Sciatic nerve (tissue), 2 donors: ENCODE measurements at regions not wholly inside any gene's neighbourhood (a gene's known extent, or its start where the extent isn't known, plus 50 kb on each side); places are given as distances from the start of the nearest gene placed in this dataset.

Experiments
- ATAC-seq: fragments of 200-7000 bp; cut with Tn5 transposase; one replicate; pipeline ENCODE4 v1.9.1; 2020; ENCODE audit warnings: mild to moderate bottlenecking, moderate library complexity
- DNase-seq: peaks from one replicate; pipeline ENCODE4 v3.0.0-alpha.2; 2020; ENCODE audit warnings: low spot score
- intact Hi-C: fragments of 100-400 bp; cut with DNase I; formaldehyde crosslinking; loops from one replicate; pipeline ENCODE4 v1.14.2; 2022
- donor health status: DM: no; HTN: no; CAD: no.
- donor health status: DM: no; HTN: no; CAD: no.

DNA sequence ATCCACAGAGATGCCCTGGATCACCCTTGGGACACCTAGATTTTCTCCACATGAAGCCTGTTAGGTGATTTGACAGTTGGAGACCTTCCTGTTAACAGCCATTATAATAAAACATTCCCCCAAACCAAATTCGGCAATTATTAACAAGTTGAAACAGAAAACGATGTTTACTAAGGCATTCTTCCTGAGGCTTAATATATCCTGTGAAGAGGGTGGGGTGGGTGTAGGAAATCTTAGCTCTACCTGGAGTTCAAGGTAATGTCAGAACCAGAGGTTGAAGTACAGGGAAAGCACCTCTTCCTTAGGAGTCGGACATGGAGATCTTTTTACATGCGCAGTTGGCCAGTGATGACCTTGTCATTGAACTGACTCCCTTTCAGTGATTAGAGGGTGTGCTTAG lies 143.0 kb downstream of the FGF9 start:
- intact Hi-C loops: no loop called here
- ATAC-seq: no peak
- no peak for DNase-seq

DNA sequence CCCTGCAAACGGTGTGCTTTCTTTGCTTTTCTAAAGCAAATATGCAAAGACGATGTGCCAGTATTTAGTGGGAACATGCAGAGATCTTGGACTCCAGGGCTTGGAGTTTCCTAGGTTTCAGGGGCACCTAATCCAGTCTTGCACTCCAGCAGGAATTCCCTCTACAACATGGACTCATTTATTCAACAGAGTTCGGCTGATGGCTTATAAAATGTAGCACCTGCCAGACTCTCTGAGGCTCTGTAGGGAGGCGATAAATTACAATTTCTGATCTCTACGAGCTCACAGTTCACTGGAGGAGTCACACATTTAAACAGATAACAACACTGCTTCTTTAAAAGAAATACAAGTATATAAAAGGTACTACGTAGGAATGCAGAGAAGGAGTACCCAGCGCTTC lies 143.7 kb downstream of the FGF9 start:
- intact Hi-C loops: no loop called here
- ATAC-seq: no peak
- DNase-seq: no peak

DNA sequence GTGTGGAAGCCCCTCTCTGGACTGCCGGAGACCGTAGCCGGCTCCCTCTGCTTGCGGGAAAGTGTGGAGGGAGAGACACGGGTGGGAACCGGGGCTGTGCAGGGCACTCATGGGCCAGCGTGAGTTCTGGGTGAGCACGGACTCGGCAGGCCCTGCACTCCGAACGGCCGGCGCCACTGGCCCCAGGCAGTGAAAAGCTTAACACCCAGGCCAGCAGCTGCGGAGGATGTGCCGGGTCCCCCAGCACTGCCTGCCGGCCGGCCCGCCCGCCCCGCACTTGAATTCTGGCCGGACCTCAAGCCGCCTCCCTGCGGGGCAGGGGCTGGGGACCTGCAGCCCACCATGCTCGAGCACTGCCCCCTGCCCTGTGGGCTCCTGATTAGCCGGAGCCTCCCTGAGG lies 147.0 kb downstream of the FGF9 start:
- ATAC-seq (no peak), DNase-seq (no peak)
- intact Hi-C loops: no loop called here

DNA sequence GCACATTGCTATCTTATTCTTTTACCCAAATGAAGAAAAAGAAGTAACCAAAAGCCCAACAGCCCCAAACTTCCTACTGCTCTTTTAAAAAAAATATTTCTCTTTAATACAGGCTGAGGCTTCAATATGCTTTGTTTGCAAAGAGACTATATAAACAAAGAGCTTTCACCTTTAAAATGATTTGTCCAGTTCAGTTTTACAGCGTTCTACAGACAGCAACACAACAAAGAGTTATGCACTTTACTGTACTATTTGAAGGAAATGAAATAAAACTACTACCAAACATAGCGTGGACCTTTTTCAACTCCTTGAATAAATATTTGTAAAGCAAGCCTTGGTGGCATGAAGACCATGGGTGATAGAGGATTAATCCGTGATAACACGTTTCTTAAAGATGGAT lies 151.2 kb downstream of the FGF9 start:
- no peak for DNase-seq
- intact Hi-C loops: no loop called here
- ATAC-seq: no peak

DNA sequence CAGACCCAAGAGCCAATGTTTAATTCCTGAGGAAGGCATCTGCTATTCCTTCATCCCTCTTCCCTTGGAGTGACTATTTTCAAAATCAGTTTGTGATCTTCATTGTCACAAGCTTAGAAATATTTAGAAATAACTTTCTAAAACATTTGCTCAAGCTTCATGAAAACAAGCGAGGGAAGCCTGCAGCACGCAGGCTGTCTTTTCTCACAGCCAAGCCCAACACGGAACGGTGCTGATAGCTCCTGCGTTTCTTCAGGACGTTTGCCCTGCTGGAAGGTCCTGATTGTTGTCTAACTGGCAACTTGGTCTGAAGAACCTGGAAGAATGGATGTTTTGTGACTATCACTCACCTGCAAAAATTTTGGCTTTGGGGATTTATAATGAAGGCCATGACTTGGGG lies 152.5 kb downstream of the FGF9 start:
- intact Hi-C loops: no loop called here
- ATAC-seq: no peak
- no peak for DNase-seq

DNA sequence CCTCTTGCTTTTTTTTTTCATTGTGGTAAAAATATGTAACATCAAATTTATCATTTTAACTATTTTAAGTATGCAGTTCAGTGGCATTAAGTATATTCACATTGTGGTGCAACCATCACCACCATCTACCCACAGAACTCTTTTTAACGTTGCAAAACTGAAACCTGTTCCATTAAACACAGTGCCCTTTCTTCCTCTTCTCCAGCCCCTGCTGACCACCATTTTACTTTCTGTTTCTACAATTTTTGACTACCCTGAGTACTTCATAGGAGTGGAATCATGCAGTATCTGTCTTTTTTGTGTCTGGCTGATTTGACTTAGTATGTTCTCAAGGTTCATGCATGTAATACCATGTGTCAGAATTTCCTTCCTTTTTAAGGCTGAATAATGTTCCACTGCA lies 153.1 kb downstream of the FGF9 start:
- intact Hi-C loops: no loop called here
- DNase-seq: no peak

DNA sequence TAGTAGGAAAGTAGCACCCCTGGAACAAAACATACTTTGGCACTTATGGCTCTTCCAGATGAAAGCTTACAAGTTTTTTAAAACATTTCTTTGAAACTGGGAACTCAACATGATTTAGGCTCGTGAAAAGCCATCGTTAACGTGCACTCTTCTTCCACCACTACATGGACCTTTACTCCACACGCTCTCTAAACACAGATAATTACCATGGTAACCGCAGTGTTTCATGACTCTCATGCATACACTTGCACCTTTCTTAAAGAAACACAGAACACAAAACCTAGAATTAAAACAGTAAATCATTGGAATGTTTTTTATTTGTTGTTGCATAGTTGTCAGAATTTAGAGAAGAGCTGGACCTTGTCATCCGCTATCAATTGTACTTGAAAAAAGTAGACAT lies 154.3 kb downstream of the FGF9 start:
- no peak for ATAC-seq

More for the DNA sequence above, 153.1 kb downstream of the FGF9 start:
- no peak for ATAC-seq

DNA sequence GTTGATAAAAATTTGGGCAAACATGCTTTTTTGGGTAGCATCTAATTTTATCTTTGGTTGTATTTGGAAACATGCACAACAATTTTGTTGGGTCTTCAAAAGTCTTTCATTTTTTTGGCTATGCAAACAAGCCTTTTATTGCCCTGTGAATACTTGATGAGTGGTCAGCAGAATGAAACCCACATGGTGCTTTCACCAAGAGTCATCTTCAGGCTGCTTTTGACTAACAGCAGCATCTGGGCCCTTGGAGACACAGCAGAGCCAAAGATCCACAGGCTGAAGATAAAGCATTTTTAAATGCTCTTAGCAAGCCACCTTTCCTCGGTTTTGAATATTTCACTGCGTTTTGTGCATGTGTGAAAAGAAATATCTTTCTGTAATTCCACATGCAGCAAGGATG lies 154.9 kb downstream of the FGF9 start:
- no peak for ATAC-seq
- intact Hi-C loops: no loop called here
- DNase-seq: no peak

More for the DNA sequence above, 154.3 kb downstream of the FGF9 start:
- DNase-seq: no peak
- intact Hi-C loops: no loop called here

DNA sequence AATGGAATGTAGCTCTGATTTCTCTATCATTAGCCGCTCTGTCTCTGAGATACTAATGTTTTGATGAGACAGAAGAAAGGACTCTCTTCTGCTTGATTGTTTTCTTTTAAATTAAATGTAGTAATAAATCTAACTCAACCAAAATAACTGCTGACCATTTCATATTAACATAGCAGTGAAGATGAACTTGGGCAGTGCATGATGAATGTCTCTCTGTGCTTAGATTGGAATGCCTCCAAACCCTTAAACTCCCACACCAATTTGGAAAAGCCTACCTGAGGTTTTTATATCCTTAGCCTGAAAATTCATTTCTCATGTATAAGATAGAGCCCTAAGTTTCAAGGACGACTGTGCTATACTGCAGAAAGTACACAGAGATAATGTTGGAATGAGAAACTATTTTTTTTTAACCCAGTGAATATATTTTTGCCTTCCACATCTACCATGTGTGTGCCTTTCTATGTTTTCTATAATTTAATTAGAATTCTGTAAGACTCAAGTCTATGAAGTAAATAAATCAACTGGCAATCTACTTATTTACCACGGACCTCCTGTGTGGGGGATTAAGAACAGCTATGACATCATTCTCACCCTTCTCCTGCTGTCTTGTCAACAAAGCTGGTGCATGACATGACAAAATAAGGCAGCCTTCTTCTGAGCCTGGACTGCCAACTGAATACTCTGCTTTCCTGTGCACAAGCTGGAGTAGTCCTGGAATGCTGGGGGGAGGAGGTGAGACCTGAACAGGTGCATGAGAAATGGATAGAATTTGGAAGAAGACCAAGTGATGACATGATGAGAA lies 155.5 kb downstream of the FGF9 start:
- intact Hi-C loops: no loop called here
- no peak for ATAC-seq
- no peak for DNase-seq

DNA sequence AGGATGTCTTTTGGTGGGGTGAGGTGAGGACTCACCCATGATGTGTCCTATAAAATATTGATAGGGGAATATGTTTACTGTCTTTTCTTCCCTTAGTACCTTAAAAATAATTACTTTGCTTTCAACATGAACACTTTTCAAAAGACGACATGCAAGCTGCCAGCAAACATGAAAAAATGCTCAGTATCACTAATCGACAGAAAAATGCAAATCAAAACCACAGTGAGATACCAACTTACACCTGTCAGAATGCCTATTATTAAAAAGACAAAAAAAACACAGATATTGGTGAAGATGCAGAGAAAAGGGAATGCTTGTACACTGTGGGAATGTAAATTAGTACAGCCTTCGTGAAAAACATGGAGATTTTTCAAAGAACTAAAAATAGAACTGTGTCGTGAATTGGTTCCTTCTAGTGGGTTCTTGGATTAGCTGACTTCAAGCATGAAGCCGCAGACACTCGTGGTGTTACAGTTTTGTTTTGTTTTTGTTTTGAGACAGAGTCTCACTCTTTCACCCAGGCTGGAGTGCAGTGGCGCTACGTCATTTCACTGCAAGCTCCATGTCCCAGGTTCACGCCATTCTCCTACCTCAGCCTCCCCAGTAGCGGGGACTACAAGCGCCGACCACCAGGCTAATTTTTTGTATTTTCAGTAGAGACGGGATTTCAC lies 160.9 kb downstream of the FGF9 start:
- intact Hi-C loops: no loop called here
- no peak for ATAC-seq
- DNase-seq: no peak

DNA sequence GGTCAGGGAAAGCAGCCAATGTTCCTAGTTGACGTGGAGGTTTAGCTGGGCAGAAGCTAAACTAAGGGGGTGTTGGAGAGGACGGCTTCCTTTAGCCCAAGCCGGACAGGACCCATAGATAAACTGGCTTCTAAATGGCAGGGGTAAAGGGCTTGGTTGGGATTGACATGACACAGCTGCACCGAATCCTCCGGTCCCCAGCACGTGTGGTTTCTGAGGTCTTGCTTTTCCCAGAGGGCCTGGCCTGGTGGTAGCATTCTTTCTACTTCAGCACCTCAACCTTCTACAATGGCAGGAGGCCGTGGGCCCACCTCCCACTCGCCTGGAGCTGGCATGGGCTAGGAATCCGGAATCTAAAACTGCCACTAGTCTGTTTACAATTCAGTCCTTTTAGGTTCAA lies 163.0 kb downstream of the FGF9 start:
- ATAC-seq (no peak), DNase-seq (no peak)
- intact Hi-C loops: no loop called here

DNA sequence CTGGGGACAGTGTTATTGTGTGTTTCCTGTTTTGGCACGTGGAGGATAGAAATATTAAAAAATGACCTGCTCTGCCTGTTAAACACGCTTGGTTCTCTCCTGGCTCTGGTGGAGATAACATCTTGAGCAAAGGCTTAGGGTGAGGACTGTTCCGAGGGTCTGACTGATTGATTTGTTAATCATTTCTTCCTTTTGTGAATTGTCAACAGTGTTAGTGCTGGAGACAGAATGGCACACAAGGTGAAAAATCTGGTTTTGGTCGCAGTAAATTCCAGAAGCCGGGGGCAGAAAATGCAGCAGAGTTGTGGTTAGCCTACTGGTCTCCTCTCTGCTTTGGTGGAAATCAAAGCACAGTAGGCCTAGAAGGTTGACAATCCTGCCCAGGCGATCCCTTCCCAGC lies 163.6 kb downstream of the FGF9 start:
- intact Hi-C loops: no loop called here
- DNase-seq (no peak), ATAC-seq (no peak)

DNA sequence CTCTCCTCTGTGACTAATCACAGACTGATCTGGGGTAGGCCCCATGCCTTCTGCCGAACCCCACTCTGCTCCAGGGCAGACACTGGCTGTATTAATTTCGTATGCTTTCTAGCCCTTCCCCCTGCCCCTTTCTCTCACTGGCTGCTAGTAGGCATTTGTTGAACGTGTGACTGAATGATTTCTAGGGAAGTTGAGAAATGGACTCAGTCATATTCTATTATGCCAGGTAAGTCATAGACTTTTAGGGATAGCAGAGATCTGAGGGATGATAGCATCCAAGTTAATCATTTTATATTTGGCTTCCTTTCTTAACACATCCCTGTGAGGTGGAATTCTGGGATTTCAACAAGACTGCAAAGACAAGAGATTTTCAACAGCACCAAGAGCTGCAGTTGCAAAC lies 166.4 kb downstream of the FGF9 start:
- DNase-seq (no peak), ATAC-seq (peak; percentile 37)
- intact Hi-C loops: no loop called here

DNA sequence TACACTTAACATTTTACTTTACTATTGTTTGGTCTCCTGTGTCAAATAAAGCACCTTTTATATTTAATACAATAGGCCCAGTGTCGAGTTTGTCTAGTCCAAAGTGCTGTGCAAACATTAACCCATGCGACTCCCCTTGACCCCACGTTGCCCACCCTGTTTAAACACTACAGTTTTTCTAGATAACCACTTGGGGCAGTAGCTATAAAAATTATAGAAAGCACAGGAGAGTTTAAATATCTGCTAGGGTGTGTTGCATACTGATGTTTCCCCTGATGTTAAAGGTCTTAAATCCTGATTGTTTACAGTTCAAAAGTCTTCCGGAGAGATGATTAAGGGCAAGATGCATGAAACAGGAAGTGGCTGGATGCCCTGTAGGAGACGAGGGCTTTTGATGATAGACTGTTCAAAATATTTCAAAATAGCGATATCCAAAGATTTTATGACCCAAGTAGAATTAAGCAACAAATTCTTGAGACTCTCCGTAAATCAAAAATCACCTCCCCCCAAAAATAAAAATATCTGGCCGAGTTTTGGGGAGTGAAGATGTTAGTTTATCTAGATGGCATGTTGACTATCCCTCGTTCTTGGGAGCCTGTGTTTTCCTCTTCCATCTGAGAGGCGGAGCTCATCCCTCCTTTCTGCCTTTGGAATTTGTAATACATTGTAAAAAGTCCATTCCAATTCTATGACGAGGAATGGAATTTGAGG lies 167.1 kb downstream of the FGF9 start:
- intact Hi-C loops: no loop called here
- DNase-seq: no peak
- ATAC-seq: peak; percentile 71

DNA sequence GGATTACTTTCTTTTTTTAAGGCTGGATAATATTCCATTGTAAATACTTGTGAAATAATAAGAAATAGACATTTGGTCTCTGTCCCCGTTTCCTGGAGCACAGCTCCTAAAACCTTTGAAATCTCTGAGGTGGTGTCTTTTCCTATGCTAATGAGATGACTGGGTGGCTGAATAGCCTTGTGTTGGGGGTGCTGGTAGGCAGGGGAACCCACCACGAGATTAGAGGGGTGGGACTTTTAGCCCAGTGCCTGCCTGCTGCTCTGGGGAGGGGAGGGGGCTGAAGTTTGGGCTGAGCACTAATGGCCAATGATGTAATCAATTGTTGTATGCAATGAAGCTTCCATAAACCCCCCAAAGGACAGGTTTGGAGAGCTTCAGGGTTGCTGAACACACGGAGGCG lies 175.7 kb downstream of the FGF9 start:
- intact Hi-C loops: no loop called here

DNA sequence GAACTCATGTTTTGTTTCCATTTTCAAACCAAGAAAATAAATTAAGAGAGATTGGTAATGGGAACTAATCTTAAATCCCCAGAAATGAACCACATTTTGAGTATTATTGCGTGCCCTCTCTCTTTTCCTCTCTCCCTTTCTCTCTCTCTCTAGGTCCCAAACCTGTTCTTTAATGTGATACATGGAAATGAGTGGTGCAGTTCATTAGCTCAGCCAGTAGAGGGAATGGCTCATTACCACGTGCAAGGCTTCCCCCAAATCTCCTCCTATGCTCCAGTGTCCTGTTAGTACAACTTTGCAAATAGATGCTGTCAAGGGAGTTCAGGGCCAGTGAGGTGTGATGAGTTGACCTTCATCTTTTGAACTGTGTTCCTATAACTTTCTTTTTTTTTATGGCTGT lies 178.4 kb downstream of the FGF9 start:
- ATAC-seq (peak; percentile 65), DNase-seq (no peak)

More for the DNA sequence above, 175.7 kb downstream of the FGF9 start:
- ATAC-seq (no peak), DNase-seq (no peak)

DNA sequence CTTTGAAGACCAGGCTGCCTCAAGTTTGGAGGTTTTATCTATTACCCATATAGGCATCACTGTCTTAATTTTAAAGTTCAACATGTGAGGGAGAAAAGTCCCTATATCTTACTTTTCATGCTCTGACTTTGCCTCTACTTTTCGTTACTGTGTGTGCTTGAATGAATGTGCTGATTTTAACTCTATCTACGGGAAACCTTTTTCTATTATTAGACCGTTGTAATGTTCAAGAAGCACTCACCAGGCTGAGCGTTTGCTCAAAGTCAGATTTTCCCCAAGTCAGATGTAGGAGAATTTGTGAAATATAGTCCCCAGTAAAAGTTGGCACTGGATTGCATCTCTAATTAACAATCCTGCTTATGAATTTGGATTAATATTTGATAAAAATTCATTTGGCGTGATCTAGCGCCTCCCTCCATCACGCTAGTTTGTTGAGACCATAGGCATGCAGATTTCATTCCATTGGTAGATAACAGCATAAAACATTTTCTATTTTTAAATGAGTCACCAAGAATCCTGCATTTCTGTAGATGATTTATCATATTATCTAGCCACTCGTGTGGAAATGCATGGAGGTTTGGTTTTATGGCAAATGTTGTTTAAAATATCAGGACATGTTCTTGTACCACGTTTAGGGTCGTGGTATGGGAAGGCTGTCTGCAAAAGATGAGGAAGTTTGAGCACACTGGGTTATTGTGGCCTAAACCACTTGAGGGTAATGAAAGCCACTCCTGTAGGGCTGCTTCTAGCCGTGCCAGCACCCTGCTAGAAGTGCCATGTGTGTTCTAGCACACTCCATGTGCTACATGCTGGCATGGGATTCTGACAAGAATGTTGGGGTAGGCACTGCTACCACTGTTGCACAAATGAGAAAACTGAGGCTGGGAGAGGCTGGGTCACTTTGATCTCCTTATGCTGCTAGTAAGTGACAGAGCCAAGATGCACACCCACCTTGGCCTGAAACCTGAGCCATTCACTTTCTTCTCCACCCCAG lies 179.4 kb downstream of the FGF9 start:
- intact Hi-C loops: no loop called here
- ATAC-seq (no peak), DNase-seq (no peak)

More for the DNA sequence above, 178.4 kb downstream of the FGF9 start:
- intact Hi-C loops: no loop called here

DNA sequence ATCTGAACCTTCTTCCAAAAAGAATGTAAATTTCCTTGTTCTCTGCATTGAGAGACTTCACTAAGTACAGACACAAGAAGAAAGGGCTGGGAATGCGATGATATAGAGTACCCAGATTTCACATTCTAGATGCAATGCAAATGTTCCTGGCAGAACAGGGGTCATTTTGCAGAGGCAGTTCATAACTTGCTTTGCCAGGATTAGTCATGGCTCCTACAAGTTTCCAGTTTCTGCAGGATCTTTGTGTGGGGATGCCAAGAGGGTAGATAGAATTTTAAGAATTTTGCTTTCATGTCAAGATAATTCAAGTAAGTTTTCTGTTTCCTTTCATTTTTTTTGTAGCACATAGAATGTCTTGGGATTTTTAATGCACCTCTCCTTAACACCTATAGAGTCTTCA lies 181.2 kb downstream of the FGF9 start:
- DNase-seq (no peak), ATAC-seq (no peak)
- intact Hi-C loops: no loop called here

DNA sequence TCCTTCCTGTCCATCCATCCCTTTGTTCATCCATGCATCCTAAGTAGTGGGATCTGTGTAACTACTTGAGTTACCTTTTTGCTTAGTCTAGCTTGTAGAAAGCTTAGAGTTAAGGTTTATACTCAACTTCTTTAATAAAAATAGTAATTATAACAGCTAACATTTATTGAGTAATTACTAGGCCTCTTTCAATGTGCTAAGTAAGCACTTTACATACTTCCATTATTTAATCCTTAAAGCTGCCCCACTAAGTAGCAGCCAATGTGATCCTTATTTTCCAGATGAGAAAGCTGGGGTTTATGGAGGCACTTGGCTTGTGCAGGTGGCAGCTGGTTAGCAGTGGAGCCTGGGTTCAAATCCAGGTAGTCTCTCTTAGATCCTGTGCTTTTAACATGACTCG lies 182.9 kb downstream of the FGF9 start:
- intact Hi-C loops: no loop called here
- ATAC-seq: no peak
- no peak for DNase-seq
